ENCODE measurements at regions not wholly inside any gene's neighbourhood (a gene's known extent, or its start where the extent isn't known, plus 50 kb on each side); places are given as distances from the start of the nearest gene placed in this dataset.

GRCh38 chr6:80548532-80548931 lies 442.1 kb downstream of the BCKDHB start:
- TF ChIP-seq POLR2A (IDR thresholded peaks at IDR 0.05) (no peak), CTCF (IDR thresholded peaks at IDR 0.05 in 4 of 5, conservative IDR thresholded peaks at IDR 0.05 in 1 of 5) (no peak)

All from gastrocnemius medialis (tissue), 4 donors.